Caco-2 (cell line): ENCODE measurements at regions not wholly inside any gene's neighbourhood (a gene's known extent, or its start where the extent isn't known, plus 50 kb on each side); places are given as distances from the start of the nearest gene placed in this dataset.

Source experiments
- BruUV-seq: library from RNA; stranded (reverse); fragments of 400-500 nt; replicated peaks from 2 replicates; lab custom pipeline; 2021; lab: Mats Ljungman, UMichigan
- CTCF ChIA-PET: fragments of 300-600 bp; sonication (Branson Sonifier 250); formaldehyde crosslinking; loops from one replicate; lab custom pipeline; 2022; ENCODE audit warnings: antibody characterized with exemption; lab: Charles Lee
- POLR2A ChIA-PET: fragments of 300-600 bp; sonication (Branson Sonifier 250); formaldehyde crosslinking; loops from one replicate; lab custom pipeline; 2022; ENCODE audit warnings: antibody characterized with exemption; lab: Charles Lee
- DNase-seq, 2 experiments: peaks; one replicate each; pipeline versions ENCODE4 v3.0.0 to v3.0.0-alpha.2; 2020 to 2022
- H3K27me3 ChIP-seq: replicated peaks from 2 replicates; pipeline ENCODE4 v1.6.0; 2011; ENCODE audit warnings: low read length; ENCODE audit not compliant: control insufficient read depth, insufficient read depth
- H3K36me3 ChIP-seq: 2 replicates; pipeline ENCODE4 v1.5.1; 2011; ENCODE audit warnings: low read length; ENCODE audit not compliant: control insufficient read depth, insufficient read depth
- H3K4me1 ChIP-seq: fragments of 250-450 bp; sonication (Bioruptor Pico); 2 replicates; pipeline ENCODE4 v1.5.1; 2020; ENCODE audit warnings: mild to moderate bottlenecking
- H3K4me3 ChIP-seq: 2 replicates; pipeline ENCODE4 v1.5.1; 2011; ENCODE audit warnings: low read depth, mild to moderate bottlenecking, control low read depth, low read length
- H3K9me3 ChIP-seq: fragments of 250-450 bp; sonication (Bioruptor Pico); 2 replicates; pipeline ENCODE4 v1.5.1; 2020; ENCODE audit warnings: mild to moderate bottlenecking, moderate library complexity
- H3K27ac Mint-ChIP-seq: one replicate; pipeline ENCODE4 v1.8.0; 2022; ENCODE audit warnings: mixed read lengths; ENCODE audit not compliant: unreplicated experiment
- H3K27me3 Mint-ChIP-seq: one replicate; pipeline ENCODE4 v1.8.0; 2022; ENCODE audit warnings: mixed read lengths; ENCODE audit not compliant: insufficient read depth, unreplicated experiment
- H3K36me3 Mint-ChIP-seq: one replicate; pipeline ENCODE4 v1.8.0; 2022; ENCODE audit warnings: mild to moderate bottlenecking, mixed read lengths; ENCODE audit not compliant: insufficient read depth, unreplicated experiment
- H3K4me1 Mint-ChIP-seq: one replicate; pipeline ENCODE4 v1.8.0; 2022; ENCODE audit warnings: low read depth, mixed read lengths; ENCODE audit not compliant: unreplicated experiment
- H3K4me3 Mint-ChIP-seq: one replicate; pipeline ENCODE4 v1.8.0; 2022; ENCODE audit warnings: mild to moderate bottlenecking, moderate library complexity, mixed read lengths; ENCODE audit not compliant: unreplicated experiment
- H3K9me3 Mint-ChIP-seq: one replicate; pipeline ENCODE4 v1.8.0; 2022; ENCODE audit warnings: mixed read lengths; ENCODE audit not compliant: unreplicated experiment
- intact Hi-C: fragments of 100-400 bp; cut with micrococcal nuclease; formaldehyde crosslinking; loops from one replicate; pipeline ENCODE4 v1.10.0; 2022; ENCODE audit not compliant: unreplicated experiment
- TF ChIP-seq, protein P1 (sequence below), 2 experiments: fragments of 200-600 bp in 1 of 2; IDR thresholded peaks; 1 replicate in 1 of 2; 2 replicates in 1 of 2; pipeline versions ENCODE4 v1.5.1 to v1.8.0; 2011 to 2022; ENCODE audit warnings: antibody characterized with exemption in 1 of 2, control low read depth in 1 of 2, inconsistent platforms in 1 of 2, low read depth in 1 of 2, low read length in 1 of 2, mild to moderate bottlenecking in 1 of 2, moderate library complexity in 1 of 2; ENCODE audit not compliant: insufficient read depth in 1 of 2, severe bottlenecking in 1 of 2, unreplicated experiment in 1 of 2

DNA sequence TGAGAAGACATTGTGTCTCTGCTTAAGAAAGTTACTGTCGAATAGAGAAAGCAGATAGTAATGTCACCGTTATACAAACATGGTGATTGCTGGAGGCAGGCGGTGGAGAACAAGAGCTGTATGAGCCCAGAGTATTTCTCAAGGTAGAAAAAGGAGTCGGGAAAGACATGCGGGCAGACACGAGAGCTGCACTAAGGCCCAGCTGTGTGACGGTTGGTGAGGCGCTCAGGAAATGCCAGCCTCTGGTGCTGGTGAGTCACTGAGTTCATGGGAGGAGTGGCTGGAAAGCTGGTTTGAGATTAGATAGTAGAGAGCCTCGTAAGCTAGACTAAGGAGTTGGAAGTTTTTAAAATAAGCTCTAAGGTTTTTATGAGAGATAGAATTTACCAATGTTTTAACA lies 390.9 kb upstream of the TRIB2 start:
- H3K36me3 Mint-ChIP-seq: no peaks in the 10 kb centered on the region
- intact Hi-C loops: no loop called here
- H3K27me3 Mint-ChIP-seq: no peaks in the 10 kb centered on the region
- TF ChIP-seq, protein P1, sequence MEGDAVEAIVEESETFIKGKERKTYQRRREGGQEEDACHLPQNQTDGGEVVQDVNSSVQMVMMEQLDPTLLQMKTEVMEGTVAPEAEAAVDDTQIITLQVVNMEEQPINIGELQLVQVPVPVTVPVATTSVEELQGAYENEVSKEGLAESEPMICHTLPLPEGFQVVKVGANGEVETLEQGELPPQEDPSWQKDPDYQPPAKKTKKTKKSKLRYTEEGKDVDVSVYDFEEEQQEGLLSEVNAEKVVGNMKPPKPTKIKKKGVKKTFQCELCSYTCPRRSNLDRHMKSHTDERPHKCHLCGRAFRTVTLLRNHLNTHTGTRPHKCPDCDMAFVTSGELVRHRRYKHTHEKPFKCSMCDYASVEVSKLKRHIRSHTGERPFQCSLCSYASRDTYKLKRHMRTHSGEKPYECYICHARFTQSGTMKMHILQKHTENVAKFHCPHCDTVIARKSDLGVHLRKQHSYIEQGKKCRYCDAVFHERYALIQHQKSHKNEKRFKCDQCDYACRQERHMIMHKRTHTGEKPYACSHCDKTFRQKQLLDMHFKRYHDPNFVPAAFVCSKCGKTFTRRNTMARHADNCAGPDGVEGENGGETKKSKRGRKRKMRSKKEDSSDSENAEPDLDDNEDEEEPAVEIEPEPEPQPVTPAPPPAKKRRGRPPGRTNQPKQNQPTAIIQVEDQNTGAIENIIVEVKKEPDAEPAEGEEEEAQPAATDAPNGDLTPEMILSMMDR (IDR thresholded peaks at IDR 0.05; ENCODE audit: insufficient read depth in 1 of 2, low read depth in 1 of 2, low read length in 1 of 2, severe bottlenecking in 1 of 2, unreplicated experiment in 1 of 2): no peak
- H3K9me3 ChIP-seq: no peaks in the 10 kb centered on the region
- H3K4me3 ChIP-seq: no peak overlapping the region
- H3K27ac Mint-ChIP-seq: no peak overlapping the region
- H3K4me3 Mint-ChIP-seq: no peak overlapping the region
- no peaks in the 10 kb centered on the region for H3K4me1 Mint-ChIP-seq
- H3K36me3 ChIP-seq: no peaks in the 10 kb centered on the region
- ChIA-PET CTCF (no interaction called here), POLR2A (no interaction called here)
- BruUV-seq: no TSS peak
- H3K9me3 Mint-ChIP-seq: no peaks in the 10 kb centered on the region
- H3K4me1 ChIP-seq: no peaks in the 10 kb centered on the region
- H3K27me3 ChIP-seq: no peaks in the 10 kb centered on the region
- no peak for DNase-seq

DNA sequence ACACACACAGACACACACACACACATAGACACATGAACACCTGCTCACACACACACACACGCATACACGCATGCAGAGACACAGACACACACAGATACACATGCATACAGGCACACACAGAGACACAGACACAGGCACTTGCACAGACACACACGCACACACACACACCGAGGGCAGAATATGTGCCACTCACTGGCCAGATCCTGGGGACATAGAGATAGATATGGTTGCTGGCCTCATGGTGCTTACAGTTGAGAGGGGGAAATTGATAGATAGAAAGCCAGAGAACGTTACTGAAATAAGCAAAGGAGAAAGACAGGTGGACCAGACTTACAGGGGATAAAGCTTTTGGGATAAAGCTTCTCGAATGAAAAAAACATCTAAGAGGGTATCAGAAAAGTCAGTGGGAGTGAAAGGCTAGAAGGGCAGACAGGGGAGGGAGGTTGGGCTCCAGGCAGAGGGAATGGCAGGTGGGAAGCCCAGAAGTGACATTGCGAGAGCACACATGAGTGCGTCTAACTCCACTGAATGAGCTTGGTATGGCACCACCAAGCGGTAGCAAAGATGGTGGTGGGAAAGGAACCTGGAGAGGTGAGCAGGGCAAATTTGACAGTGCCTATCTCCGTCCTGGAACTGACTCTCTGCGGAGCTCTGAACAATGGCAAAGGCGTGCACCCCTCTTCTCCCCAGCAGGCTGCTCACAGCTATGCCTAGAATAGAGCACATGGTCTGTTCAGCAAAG lies 390.1 kb upstream of the TRIB2 start:
- Histone ChIP-seq H3K9me3 (no peaks in the 10 kb centered on the region), H3K36me3 (no peaks in the 10 kb centered on the region), H3K27me3 (no peaks in the 10 kb centered on the region), H3K4me3 (no peak overlapping the region), H3K4me1 (no peaks in the 10 kb centered on the region)
- TF ChIP-seq, protein P1 (IDR thresholded peaks at IDR 0.05; ENCODE audit: insufficient read depth in 1 of 2, low read depth in 1 of 2, low read length in 1 of 2, severe bottlenecking in 1 of 2, unreplicated experiment in 1 of 2): no peak
- no peak for DNase-seq
- intact Hi-C loops: no loop called here
- no TSS peak for BruUV-seq
- H3K27ac Mint-ChIP-seq: no peak overlapping the region
- ChIA-PET POLR2A (no interaction called here), CTCF (interaction anchor here (1.0 kb wide), 1 partner anchor 140 kb away, joined by 3 read pairs; no protein-coding TSS in a partner anchor)
- H3K27me3 Mint-ChIP-seq: no peaks in the 10 kb centered on the region
- H3K4me3 Mint-ChIP-seq: no peak overlapping the region
- H3K9me3 Mint-ChIP-seq: peaks cover 7% of the 10 kb centered on the region
- H3K36me3 Mint-ChIP-seq: no peaks in the 10 kb centered on the region
- no peaks in the 10 kb centered on the region for H3K4me1 Mint-ChIP-seq

DNA sequence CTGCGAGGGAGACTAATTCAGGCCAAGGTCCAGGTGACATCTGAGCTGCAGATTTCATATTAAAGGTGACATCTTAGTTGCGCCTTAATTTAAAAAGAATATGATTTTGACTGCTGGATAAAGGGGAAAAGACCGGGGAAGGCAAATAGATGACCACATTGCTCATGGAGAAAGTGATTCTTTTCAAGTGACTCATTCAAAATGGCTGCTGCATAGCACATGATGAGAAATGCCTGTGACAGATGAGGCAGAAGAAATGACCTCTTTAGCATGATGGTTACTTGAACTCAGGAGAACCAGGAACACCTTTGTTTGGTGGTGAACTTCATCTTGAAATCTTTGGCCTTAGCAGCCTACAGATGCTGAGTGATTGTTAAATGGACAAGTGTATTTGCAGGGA lies 385.8 kb upstream of the TRIB2 start:
- DNase-seq: no peak
- H3K27me3 ChIP-seq: no peaks in the 10 kb centered on the region
- no peaks in the 10 kb centered on the region for H3K4me1 ChIP-seq
- TF ChIP-seq, protein P1 (IDR thresholded peaks at IDR 0.05; ENCODE audit: insufficient read depth in 1 of 2, low read depth in 1 of 2, low read length in 1 of 2, severe bottlenecking in 1 of 2, unreplicated experiment in 1 of 2): no peak
- intact Hi-C loops: no loop called here
- peaks cover 10% of the 10 kb centered on the region for H3K27me3 Mint-ChIP-seq
- H3K36me3 ChIP-seq: no peaks in the 10 kb centered on the region
- no peaks in the 10 kb centered on the region for H3K36me3 Mint-ChIP-seq
- ChIA-PET POLR2A (no interaction called here), CTCF (no interaction called here)
- BruUV-seq: no TSS peak
- no peaks in the 10 kb centered on the region for H3K9me3 ChIP-seq
- no peak overlapping the region for H3K4me3 Mint-ChIP-seq
- H3K9me3 Mint-ChIP-seq: peaks cover 10% of the 10 kb centered on the region
- no peak overlapping the region for H3K4me3 ChIP-seq
- no peak overlapping the region for H3K27ac Mint-ChIP-seq
- no peaks in the 10 kb centered on the region for H3K4me1 Mint-ChIP-seq
